ENCODE measurements at regions not wholly inside any gene's neighbourhood (a gene's known extent, or its start where the extent isn't known, plus 50 kb on each side); places are given as distances from the start of the nearest gene placed in this dataset.

DNA sequence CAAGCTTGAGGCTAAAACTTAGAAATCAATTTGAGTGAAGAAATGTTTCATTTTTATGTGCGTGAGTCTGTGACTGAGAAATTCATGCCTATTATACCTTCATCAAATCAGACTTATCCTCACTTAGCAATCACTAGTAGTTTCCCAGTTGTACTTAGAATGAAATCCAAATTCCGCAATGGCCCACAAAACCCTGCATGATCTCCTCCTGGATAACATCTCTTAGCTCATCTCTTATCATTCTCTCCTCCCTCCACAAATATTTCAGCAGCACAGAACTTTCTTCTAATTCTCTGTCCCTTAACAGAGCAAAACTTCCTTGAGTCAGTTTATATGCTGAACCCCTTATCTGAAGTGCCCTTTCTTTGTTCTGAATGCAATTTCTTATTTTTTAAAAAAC is 198.8 kb upstream of the TGFBR2 start:
- Histone ChIP-seq H2AK5ac (ENCODE audit: low read depth, low read length) (no peak overlapping the region), H3K27ac (ENCODE audit: low read depth, low read length) (no peak overlapping the region), H3K9ac (replicated peaks in 1 of 4; ENCODE audit: extremely low read depth in 1 of 4, low read depth in 3 of 4, low read length in 3 of 4) (no peak overlapping the region), H4K5ac (ENCODE audit: insufficient read length, low read depth, low read length) (no peak overlapping the region), H4K20me1 (replicated peaks in 1 of 2; ENCODE audit: control insufficient read depth in 1 of 2, insufficient read depth in 2 of 2, low read length in 2 of 2) (no peaks in the 10 kb centered on the region), H3K9me3 (ENCODE audit: insufficient read depth in 2 of 2, low read depth in 1 of 2, low read length in 1 of 2) (no peaks in the 10 kb centered on the region), H3K23me2 (ENCODE audit: low read depth, low read length) (no peaks in the 10 kb centered on the region), H3K23ac (ENCODE audit: insufficient read length) (no peak overlapping the region), H2BK5ac (ENCODE audit: low read depth, low read length) (no peak overlapping the region), H3K36me3 (ENCODE audit: control insufficient read depth in 2 of 4, insufficient read depth in 4 of 4, low read length in 3 of 4) (no peaks in the 10 kb centered on the region), H3K14ac (ENCODE audit: insufficient read length) (no peak overlapping the region), H4K91ac (replicated peaks; ENCODE audit: insufficient read length, low read length) (no peak overlapping the region), H2BK20ac (ENCODE audit: low read length) (no peak overlapping the region), H3K4ac (replicated peaks; ENCODE audit: insufficient read length, low read depth, low read length) (no peak overlapping the region), H2BK12ac (ENCODE audit: low read depth, low read length) (no peak overlapping the region), H3K79me2 (ENCODE audit: control insufficient read depth in 1 of 2, insufficient read depth in 2 of 2, low read length in 2 of 2) (no peaks in the 10 kb centered on the region), H3K18ac (ENCODE audit: extremely low read depth, low read length) (no peak overlapping the region), H3K56ac (replicated peaks; ENCODE audit: insufficient read length, low read depth, low read length) (no peak overlapping the region), H3K79me1 (ENCODE audit: low read depth, low read length) (no peaks in the 10 kb centered on the region), H2AFZ (ENCODE audit: low read length) (no peak overlapping the region), H3K4me3 (ENCODE audit: extremely low read depth in 1 of 4, insufficient read depth in 2 of 4, low read depth in 3 of 4, low read length in 4 of 4) (no peak overlapping the region), H4K8ac (ENCODE audit: extremely low read depth, insufficient read depth, low read length) (no peak overlapping the region), H3K27me3 (replicated peaks in 1 of 4; ENCODE audit: control insufficient read depth in 3 of 4, extremely low read depth in 1 of 4, insufficient read depth in 3 of 4, low read length in 3 of 4) (no peaks in the 10 kb centered on the region), H2BK15ac (ENCODE audit: low read length) (no peak overlapping the region), H3K4me1 (replicated peaks in 1 of 4; ENCODE audit: control insufficient read depth in 3 of 4, insufficient read depth in 4 of 4, low read length in 3 of 4) (no peaks in the 10 kb centered on the region), H3K4me2 (ENCODE audit: insufficient read depth in 1 of 2, low read depth in 2 of 2, low read length in 2 of 2) (no peak overlapping the region), H2BK120ac (replicated peaks; ENCODE audit: low read depth, low read length) (no peak overlapping the region)
- ChIA-PET POLR2A (ENCODE audit: partially characterized antibody) (no interaction called here), CTCF (ENCODE audit: partially characterized antibody) (interaction anchor here (1.8 kb wide), 1 partner anchor 286 kb away, joined by 5 read pairs; no protein-coding TSS in a partner anchor)
- 89% methylated on average over 2 of the region's 2 CpGs; no CpG with 5 or more reads in 1 of the 2 experiments for WGBS, 2 experiments (ENCODE audit: extremely low coverage in 1 of 2, insufficient coverage in 1 of 2, insufficient read length in 1 of 2, insufficient replicate concordance in 2 of 2, low coverage in 1 of 2, low lambda C conversion rate in 2 of 2, missing lambda C conversion rate in 1 of 2)
- no peak for TF ChIP-seq EP300 (IDR thresholded peaks at IDR 0.05; ENCODE audit: borderline replicate concordance in 1 of 2, low read depth in 2 of 2, low read length in 2 of 2)
- no peak for TF ChIP-seq SAP30 (IDR thresholded peaks at IDR 0.05; ENCODE audit: insufficient read depth, insufficient replicate concordance, low read length)
- TF ChIP-seq BRCA1 (IDR thresholded peaks at IDR 0.05; ENCODE audit: low read depth, low read length) = no peak
- TF ChIP-seq SIRT6 (IDR thresholded peaks at IDR 0.05; ENCODE audit: low read length) = no peak
- FAIRE-seq (no peak), DNase-seq (ENCODE audit: low read depth in 1 of 2, low spot score in 2 of 2) (no peak)
